BLaER1 treated with 17β-estradiol and CSF1 and Interleukin-3, amounts not matched to agents 10 nM and 100 nM (cell line): ENCODE measurements at regions not wholly inside any gene's neighbourhood (a gene's known extent, or its start where the extent isn't known, plus 50 kb on each side); places are given as distances from the start of the nearest gene placed in this dataset.

ENCODE experiments used
- H3K27ac ChIP-seq, 11 experiments: shearing (Covaris generic); formaldehyde crosslinking; 2 replicates each; pipeline ENCODE4 v1.8.1; 2022
- H3K27me3 ChIP-seq, 11 experiments: shearing (Covaris generic); formaldehyde crosslinking; 2 replicates each; pipeline ENCODE4 v1.8.1; 2022
- H3K36me3 ChIP-seq, 11 experiments: shearing (Covaris generic); formaldehyde crosslinking; 2 replicates each; pipeline ENCODE4 v1.8.1; 2022
- H3K4me1 ChIP-seq, 10 experiments: shearing (Covaris generic); formaldehyde crosslinking; 2 replicates each; pipeline ENCODE4 v1.8.1; 2022
- H3K4me2 ChIP-seq, 11 experiments: shearing (Covaris generic); formaldehyde crosslinking; 2 replicates each; pipeline ENCODE4 v1.8.1; 2022
- H3K4me3 ChIP-seq, 10 experiments: shearing (Covaris generic); formaldehyde crosslinking; 2 replicates each; pipeline ENCODE4 v1.8.1; 2022
- H3K9ac ChIP-seq, 11 experiments: shearing (Covaris generic); formaldehyde crosslinking; 2 replicates each; pipeline ENCODE4 v1.8.1; 2022
- H3K9me3 ChIP-seq, 11 experiments: shearing (Covaris generic); formaldehyde crosslinking; replicated peaks in 1 of 11; 2 replicates each; pipeline ENCODE4 v1.8.1; 2022
- H4K20me1 ChIP-seq, 11 experiments: shearing (Covaris generic); formaldehyde crosslinking; 2 replicates each; pipeline ENCODE4 v1.8.1; 2022
- Cebpa-rat ChIP-seq, 11 experiments: shearing (Covaris generic); IDR thresholded peaks; 2 replicates each; pipeline ENCODE4 v1.8.1; 2022

GRCh38 chr4:100302061-100303026 lies 112.1 kb upstream of the DDIT4L start:
- H3K27ac ChIP-seq = no peak overlapping the region
- H3K4me3 ChIP-seq = no peak overlapping the region
- H3K9me3 ChIP-seq = no peaks in the 10 kb centered on the region
- no peaks in the 10 kb centered on the region for H3K36me3 ChIP-seq
- H3K27me3 ChIP-seq = no peaks in the 10 kb centered on the region
- no peak overlapping the region for H3K4me2 ChIP-seq
- no peaks in the 10 kb centered on the region for H4K20me1 ChIP-seq
- H3K4me1 ChIP-seq = 0 out of 20 replicates have a peak, but pooled peaks cover 0 to 3% (median 0%) of the 10 kb centered on the region in 10 experiments
- no peak overlapping the region for H3K9ac ChIP-seq
- TF ChIP-seq Cebpa-rat (IDR thresholded peaks at IDR 0.05) = no peak

GRCh38 chr4:100299046-100299840 lies 109.0 kb upstream of the DDIT4L start:
- no peak overlapping the region for H3K9ac ChIP-seq
- H4K20me1 ChIP-seq = no peaks in the 10 kb centered on the region
- no peak overlapping the region for H3K4me3 ChIP-seq
- H3K27me3 ChIP-seq = no peaks in the 10 kb centered on the region
- TF ChIP-seq Cebpa-rat (IDR thresholded peaks at IDR 0.05) = no peak
- H3K9me3 ChIP-seq = peaks cover 0 to 9% (median 0%) of the 10 kb centered on the region in 11 experiments; a peak in 1 of 22 replicates
- H3K36me3 ChIP-seq = no peaks in the 10 kb centered on the region
- H3K27ac ChIP-seq = no peak overlapping the region
- H3K4me1 ChIP-seq = 0 out of 20 replicates have a peak, but pooled peaks cover 0 to 6% (median 0%) of the 10 kb centered on the region in 10 experiments
- no peak overlapping the region for H3K4me2 ChIP-seq

GRCh38 chr4:100295792-100296191 lies 105.5 kb upstream of the DDIT4L start:
- Histone ChIP-seq H3K4me2 (peak overlapping the region in 2 of 11 experiments; percentile 17 to 25; a peak in 2 of 22 replicates), H3K9ac (no peak overlapping the region), H3K4me3 (no peak overlapping the region), H3K4me1 (0 out of 20 replicates have a peak, but pooled peaks cover 0 to 6% (median 0%) of the 10 kb centered on the region in 10 experiments), H3K27me3 (no peaks in the 10 kb centered on the region), H4K20me1 (no peaks in the 10 kb centered on the region), H3K27ac (no peak overlapping the region), H3K36me3 (no peaks in the 10 kb centered on the region), H3K9me3 (peaks cover 0 to 9% (median 0%) of the 10 kb centered on the region in 11 experiments; a peak in 1 of 22 replicates)
- no peak for TF ChIP-seq Cebpa-rat (IDR thresholded peaks at IDR 0.05)

GRCh38 chr4:100294356-100294755 lies 104.1 kb upstream of the DDIT4L start:
- no peaks in the 10 kb centered on the region for H3K27me3 ChIP-seq
- no peak for TF ChIP-seq Cebpa-rat (IDR thresholded peaks at IDR 0.05)
- no peaks in the 10 kb centered on the region for H3K36me3 ChIP-seq
- no peak overlapping the region for H3K4me2 ChIP-seq
- H4K20me1 ChIP-seq = no peaks in the 10 kb centered on the region
- no peak overlapping the region for H3K27ac ChIP-seq
- no peak overlapping the region for H3K9ac ChIP-seq
- H3K4me1 ChIP-seq = 0 out of 20 replicates have a peak, but pooled peaks cover 0 to 6% (median 0%) of the 10 kb centered on the region in 10 experiments
- peaks cover 0 to 9% (median 0%) of the 10 kb centered on the region in 11 experiments; a peak in 1 of 22 replicates for H3K9me3 ChIP-seq
- no peak overlapping the region for H3K4me3 ChIP-seq

- Histone ChIP-seq H3K36me3 (no peaks in the 10 kb centered on the region), H3K4me3 (no peak overlapping the region), H3K27ac (no peak overlapping the region), H3K9ac (no peak overlapping the region), H3K4me1 (no peaks in the 10 kb centered on the region), H3K9me3 (no peaks in the 10 kb centered on the region), H3K27me3 (no peaks in the 10 kb centered on the region), H3K4me2 (no peak overlapping the region), H4K20me1 (no peaks in the 10 kb centered on the region)
- TF ChIP-seq Cebpa-rat (IDR thresholded peaks at IDR 0.05) = no peak
These were observed 100.3 kb upstream of the DDIT4L start for GRCh38 chr4:100290585-100290984.

- H3K4me2 ChIP-seq = no peak overlapping the region
- no peak for TF ChIP-seq Cebpa-rat (IDR thresholded peaks at IDR 0.05)
- H4K20me1 ChIP-seq = no peaks in the 10 kb centered on the region
- no peaks in the 10 kb centered on the region for H3K36me3 ChIP-seq
- H3K27ac ChIP-seq = no peak overlapping the region
- no peaks in the 10 kb centered on the region for H3K4me1 ChIP-seq
- H3K9me3 ChIP-seq = no peaks in the 10 kb centered on the region
- no peak overlapping the region for H3K9ac ChIP-seq
- H3K4me3 ChIP-seq = no peak overlapping the region
- H3K27me3 ChIP-seq = no peaks in the 10 kb centered on the region
These were observed 99.7 kb upstream of the DDIT4L start for GRCh38 chr4:100289946-100290345.

- Histone ChIP-seq H3K9ac (no peak overlapping the region), H4K20me1 (no peaks in the 10 kb centered on the region), H3K27me3 (no peaks in the 10 kb centered on the region), H3K27ac (no peak overlapping the region), H3K4me2 (no peak overlapping the region), H3K4me3 (no peak overlapping the region), H3K4me1 (no peaks in the 10 kb centered on the region), H3K36me3 (no peaks in the 10 kb centered on the region), H3K9me3 (no peaks in the 10 kb centered on the region)
- no peak for TF ChIP-seq Cebpa-rat (IDR thresholded peaks at IDR 0.05)
These were observed 99.2 kb upstream of the DDIT4L start for GRCh38 chr4:100289530-100289888.

- H3K36me3 ChIP-seq = no peaks in the 10 kb centered on the region
- no peaks in the 10 kb centered on the region for H3K27me3 ChIP-seq
- 0 out of 22 replicates have a peak overlapping the region, but pooled peaks of 1 of the 11 experiments have one; percentile 4 for H3K27ac ChIP-seq
- no peaks in the 10 kb centered on the region for H3K4me1 ChIP-seq
- no peak overlapping the region for H3K9ac ChIP-seq
- H4K20me1 ChIP-seq = no peaks in the 10 kb centered on the region
- no peak overlapping the region for H3K4me3 ChIP-seq
- TF ChIP-seq Cebpa-rat (IDR thresholded peaks at IDR 0.05) = no peak
- H3K9me3 ChIP-seq = no peaks in the 10 kb centered on the region
- no peak overlapping the region for H3K4me2 ChIP-seq
These were observed 98.7 kb upstream of the DDIT4L start for GRCh38 chr4:100288811-100289529.
